HG02943 (cell line): ENCODE measurements at regions not wholly inside any gene's neighbourhood (a gene's known extent, or its start where the extent isn't known, plus 50 kb on each side); places are given as distances from the start of the nearest gene placed in this dataset.
A peak's percentile ranks its signal among the peaks of the same experiment; 100 is the strongest.

Experiments used
- ATAC-seq: cut with Tn5 transposase; IDR thresholded peaks from one replicate; pipeline ENCODE4 v1.9.1; 2021; ENCODE audit warnings: mild to moderate bottlenecking, low read depth, moderate library complexity; ENCODE audit not compliant: unreplicated experiment

GRCh38 chr14:62002642-62003041 lies 240.4 kb downstream of the SNAPC1 start:
- no peak for ATAC-seq

- no peak for ATAC-seq
Observed at GRCh38 chr14:62003701-62004100, 241.5 kb downstream of the SNAPC1 start.

GRCh38 chr14:62006116-62006731 lies 244.0 kb downstream of the SNAPC1 start:
- ATAC-seq: no peak

GRCh38 chr14:62015243-62015642 lies 253.0 kb downstream of the SNAPC1 start:
- ATAC-seq: no peak

DNA sequence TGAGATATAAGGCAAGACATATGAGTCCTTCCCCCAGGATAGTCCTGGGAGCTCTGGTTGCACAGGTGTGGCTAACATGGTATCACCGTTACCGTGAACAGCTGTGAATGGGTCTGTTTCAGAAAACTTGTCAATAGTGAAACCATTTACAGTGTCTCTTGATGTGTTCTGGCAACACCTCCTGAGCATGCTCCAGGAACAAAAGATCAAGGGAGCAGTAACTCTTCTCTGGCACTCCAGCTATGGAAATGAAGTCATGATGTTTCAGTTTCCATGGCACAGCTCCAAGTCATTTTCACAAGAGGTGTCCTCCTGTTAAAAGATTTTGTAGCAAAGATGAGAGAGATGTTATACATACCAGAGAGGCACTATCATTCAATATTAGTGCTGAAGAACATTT lies 253.7 kb downstream of the SNAPC1 start:
- no peak for ATAC-seq

- no peak for ATAC-seq
Observed at GRCh38 chr14:62017651-62018230, 255.5 kb downstream of the SNAPC1 start.

GRCh38 chr14:62018606-62019005 lies 256.4 kb downstream of the SNAPC1 start:
- ATAC-seq: no peak

- ATAC-seq: no peak
Observed at GRCh38 chr14:62027958-62028357, 265.7 kb downstream of the SNAPC1 start.

GRCh38 chr14:62029569-62029924 lies 267.3 kb downstream of the SNAPC1 start:
- no peak for ATAC-seq

GRCh38 chr14:62030387-62030786 lies 268.2 kb downstream of the SNAPC1 start:
- ATAC-seq: no peak

GRCh38 chr14:62031504-62031903 lies 269.3 kb downstream of the SNAPC1 start:
- ATAC-seq: no peak

DNA sequence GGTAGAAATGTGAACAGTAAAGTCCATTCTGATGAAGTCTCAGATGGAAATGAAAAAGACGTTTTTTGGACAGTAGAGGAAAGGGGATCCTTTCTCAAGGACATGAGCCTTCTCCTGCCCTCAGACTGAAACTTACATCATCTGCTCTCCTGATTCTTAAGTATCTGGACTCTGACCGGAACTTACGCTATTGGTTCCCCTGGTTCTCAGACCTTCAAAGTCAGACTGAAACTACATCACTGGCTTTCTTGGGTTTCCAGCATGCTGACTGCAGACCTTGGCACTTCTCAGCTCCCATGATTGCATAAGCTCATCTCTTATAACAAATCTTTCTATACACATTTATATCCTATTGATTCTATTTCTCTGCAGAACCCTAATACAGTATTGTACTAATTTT lies 291.0 kb downstream of the SNAPC1 start:
- peak; percentile 81 for ATAC-seq

DNA sequence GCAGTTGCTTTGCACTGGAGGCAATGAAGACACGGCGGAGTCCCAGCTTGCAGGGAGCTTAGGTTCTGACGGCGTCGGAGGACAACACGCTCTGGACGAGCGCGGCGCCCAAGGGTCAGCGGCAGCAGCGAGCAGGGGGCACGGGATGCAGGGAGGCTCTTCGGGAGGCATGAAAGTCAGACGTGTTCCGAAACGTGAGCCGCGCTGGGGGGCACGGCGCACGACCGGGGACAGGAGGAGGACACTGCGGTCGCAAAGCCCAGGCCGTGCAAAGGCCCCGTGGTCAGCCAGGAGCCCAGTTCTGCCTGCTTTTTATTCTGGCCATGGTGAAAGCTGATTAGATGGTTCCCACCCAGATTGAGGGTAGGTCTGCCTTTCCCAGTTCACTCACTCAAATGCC lies 294.6 kb downstream of the SNAPC1 start:
- ATAC-seq: no peak

DNA sequence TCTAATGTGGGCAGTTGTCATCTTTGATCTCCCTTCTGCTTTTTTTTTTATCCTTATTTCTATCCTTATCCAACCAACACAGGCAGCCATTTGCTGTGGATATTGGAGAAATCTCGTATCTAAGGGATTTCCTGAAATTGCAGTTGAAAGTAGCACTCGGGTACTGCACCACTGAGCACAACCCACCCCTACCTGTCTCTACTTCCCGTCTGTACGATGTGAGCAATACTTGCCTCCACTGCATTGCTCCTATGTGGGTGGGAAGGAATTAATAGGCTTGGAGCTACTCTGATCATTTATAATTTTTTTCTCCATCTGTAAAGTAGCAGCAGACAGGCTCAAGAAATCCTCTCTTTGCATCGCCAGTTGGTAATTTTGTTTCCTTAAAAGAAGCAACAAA lies 300.4 kb downstream of the SNAPC1 start:
- no peak for ATAC-seq

DNA sequence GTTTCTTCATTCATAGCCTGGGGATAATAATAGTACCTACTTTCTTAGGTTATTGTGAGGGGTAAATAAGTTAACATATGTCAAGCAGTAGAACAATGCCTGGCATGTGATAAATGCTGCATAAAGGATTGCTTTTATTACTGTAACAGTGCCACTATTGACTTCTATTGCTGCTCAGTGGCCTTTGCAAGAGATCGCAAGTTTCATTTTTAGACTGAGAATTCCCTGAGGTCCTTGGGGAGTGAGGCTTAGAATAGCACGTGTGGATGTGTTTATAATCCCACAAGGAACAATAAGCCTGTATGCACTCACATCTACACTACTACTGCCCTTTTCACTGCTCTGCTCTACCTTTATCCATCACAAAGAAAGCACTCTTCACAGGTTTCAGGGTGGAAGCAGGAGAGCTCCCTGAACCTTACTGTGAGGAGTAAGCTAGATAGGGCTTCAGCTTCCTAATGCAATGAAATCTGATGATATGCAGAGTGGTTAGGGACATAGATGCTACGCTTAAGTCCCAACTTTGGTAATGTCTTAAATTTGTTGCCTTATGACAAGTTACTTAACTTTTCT lies 302.6 kb downstream of the SNAPC1 start:
- no peak for ATAC-seq

- ATAC-seq: no peak
Observed at GRCh38 chr14:62066304-62066703, 304.1 kb downstream of the SNAPC1 start.

DNA sequence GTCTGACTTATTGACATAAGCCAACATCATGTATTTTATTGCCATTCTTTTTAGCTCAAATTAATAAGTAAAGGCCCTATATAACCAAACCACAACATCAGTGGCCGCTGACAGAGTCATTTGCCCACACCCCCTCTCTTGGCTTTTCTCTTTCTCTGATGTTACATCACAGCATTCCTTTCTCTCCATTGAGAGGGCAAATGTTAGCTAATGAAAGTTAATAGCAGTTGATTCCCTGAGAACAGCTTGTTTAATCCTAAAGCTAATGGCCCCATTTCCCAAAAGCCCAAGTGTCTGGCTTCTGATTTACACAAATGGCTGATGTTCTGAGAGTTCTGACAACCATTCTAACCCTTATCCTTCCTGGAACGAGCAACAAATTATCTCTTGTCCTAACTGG lies 308.8 kb downstream of the SNAPC1 start:
- ATAC-seq: no peak

DNA sequence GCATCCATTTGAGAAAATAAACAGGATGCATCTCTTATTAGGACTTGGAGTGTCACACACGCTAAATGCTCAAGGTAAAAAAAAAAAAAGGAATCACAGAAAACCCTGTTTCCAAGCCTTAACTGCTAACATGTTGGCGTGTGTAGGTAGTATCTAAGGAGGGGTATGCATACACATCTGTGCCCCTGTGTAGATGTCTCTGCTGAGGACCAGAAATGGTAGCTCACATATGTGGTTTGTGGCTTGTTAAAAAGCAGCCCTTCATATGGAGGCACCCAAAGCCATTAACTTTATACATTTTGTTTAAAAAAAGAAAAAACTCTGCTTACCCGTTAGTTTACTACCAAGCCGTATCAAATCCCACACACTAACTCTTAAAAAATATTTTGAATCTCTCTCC lies 314.1 kb downstream of the SNAPC1 start:
- ATAC-seq: no peak

GRCh38 chr14:62076825-62077605 lies 314.8 kb downstream of the SNAPC1 start:
- no peak for ATAC-seq

GRCh38 chr14:62077676-62078261 lies 315.5 kb downstream of the SNAPC1 start:
- ATAC-seq: no peak

GRCh38 chr14:62079038-62079437 lies 316.8 kb downstream of the SNAPC1 start:
- ATAC-seq: no peak
